Left lung (tissue), 4 donors: ENCODE measurements at regions not wholly inside any gene's neighbourhood (a gene's known extent, or its start where the extent isn't known, plus 50 kb on each side); places are given as distances from the start of the nearest gene placed in this dataset.

ENCODE experiments used
- ATAC-seq: fragments of 200-7000 bp; cut with Tn5 transposase; one replicate; pipeline ENCODE4 v1.9.1; 2020; ENCODE audit warnings: moderate library complexity
- DNase-seq, 4 donors: peaks; one replicate each; pipeline ENCODE4 v3.0.0-alpha.2; 2013 to 2020
- H3K27ac ChIP-seq, 2 donors: fragments of 200-600 bp; sonication (generic) in 1 of 2; one replicate each; pipeline versions ENCODE4 v1.5.0 to v1.8.0; 2020 to 2021
- H3K27me3 ChIP-seq, 2 donors: fragments of 200-600 bp; sonication (generic) in 1 of 2; one replicate each; pipeline versions ENCODE4 v1.5.0 to v1.8.0; 2020 to 2021
- H3K36me3 ChIP-seq, 2 donors: fragments of 200-600 bp; sonication (generic) in 1 of 2; one replicate each; pipeline versions ENCODE4 v1.5.0 to v1.8.0; 2020 to 2021
- H3K4me1 ChIP-seq, 2 donors: fragments of 200-600 bp; one replicate each; pipeline ENCODE4 v1.8.0; 2021
- H3K4me3 ChIP-seq, 2 donors: fragments of 200-600 bp; sonication (generic) in 1 of 2; one replicate each; pipeline versions ENCODE4 v1.5.0 to v1.8.0; 2020 to 2021; ENCODE audit warnings: mild to moderate bottlenecking in 1 of 2
- H3K9me3 ChIP-seq, 2 donors: fragments of 200-600 bp; sonication (generic) in 1 of 2; one replicate each; pipeline versions ENCODE4 v1.5.0 to v1.8.0; 2020 to 2021
- CTCF ChIP-seq, 2 donors: fragments of 200-600 bp; sonication (generic) in 1 of 2; IDR thresholded peaks; one replicate each; pipeline versions ENCODE4 v1.5.0 to v1.8.0; 2021; ENCODE audit warnings: antibody characterized with exemption in 2 of 2
- intact Hi-C, 2 donors: fragments of 100-400 bp; cut with DNase I; formaldehyde crosslinking; loops; one replicate each; pipeline versions ENCODE4 v1.11.2 to v1.14.2; 2022
- donor health status: DM: no; HTN: yes; CAD: no.
- donor health status: DM: no; HTN: no; CAD: no.

GRCh38 chr6:105759015-105759414, 327.1 kb upstream of the PRDM1 start:
- ATAC-seq (no peak), DNase-seq (no peak)
- Histone ChIP-seq H3K4me3 (no peak overlapping the region), H3K27ac (no peak overlapping the region), H3K36me3 (no peaks in the 10 kb centered on the region), H3K27me3 (no peaks in the 10 kb centered on the region), H3K9me3 (no peaks in the 10 kb centered on the region), H3K4me1 (no peaks in the 10 kb centered on the region)
- intact Hi-C loops: no loop called here
- TF ChIP-seq CTCF (IDR thresholded peaks at IDR 0.05): no peak

- TF ChIP-seq CTCF (IDR thresholded peaks at IDR 0.05): no peak
- ATAC-seq (no peak), DNase-seq (no peak)
- H3K27me3 ChIP-seq: no peaks in the 10 kb centered on the region
- no peaks in the 10 kb centered on the region for H3K36me3 ChIP-seq
- intact Hi-C loops: no loop called here
- H3K4me3 ChIP-seq: no peak overlapping the region
- H3K9me3 ChIP-seq: no peaks in the 10 kb centered on the region
- H3K4me1 ChIP-seq: no peaks in the 10 kb centered on the region
- no peak overlapping the region for H3K27ac ChIP-seq
Observed at GRCh38 chr6:105757512-105758200, 328.5 kb upstream of the PRDM1 start.

GRCh38 chr6:105755885-105756284, 330.3 kb upstream of the PRDM1 start:
- Histone ChIP-seq H3K27ac (no peak overlapping the region), H3K4me3 (no peak overlapping the region), H3K36me3 (no peaks in the 10 kb centered on the region), H3K4me1 (no peaks in the 10 kb centered on the region), H3K27me3 (no peaks in the 10 kb centered on the region), H3K9me3 (no peaks in the 10 kb centered on the region)
- intact Hi-C loops: no loop called here
- no peak for DNase-seq
- TF ChIP-seq CTCF (IDR thresholded peaks at IDR 0.05): no peak
- no peak for ATAC-seq

- no peak for ATAC-seq
- peak in 2 of 4 donors; percentile 53 to 65 for DNase-seq
- intact Hi-C loops: no loop called here
Observed at GRCh38 chr6:105753620-105754211, 332.4 kb upstream of the PRDM1 start.

More at GRCh38 chr6:105753620-105754211, 332.4 kb upstream of the PRDM1 start:
- Histone ChIP-seq H3K27ac (no peak overlapping the region), H3K27me3 (no peaks in the 10 kb centered on the region), H3K4me3 (no peak overlapping the region), H3K9me3 (no peaks in the 10 kb centered on the region), H3K4me1 (no peaks in the 10 kb centered on the region), H3K36me3 (no peaks in the 10 kb centered on the region)
- no peak for TF ChIP-seq CTCF (IDR thresholded peaks at IDR 0.05)
